GM21576 (cell line): ENCODE measurements at regions not wholly inside any gene's neighbourhood (a gene's known extent, or its start where the extent isn't known, plus 50 kb on each side); places are given as distances from the start of the nearest gene placed in this dataset.
"Not testable (repeated sequence)": the region's sequence is repeated elsewhere in the genome, so short reads cannot be mapped to it uniquely, and the experiment has no call there.

Experiments used
- ATAC-seq: cut with Tn5 transposase; IDR thresholded peaks from one replicate; pipeline ENCODE4 v1.9.1; 2021; ENCODE audit warnings: mild to moderate bottlenecking, moderate library complexity; ENCODE audit not compliant: unreplicated experiment

DNA sequence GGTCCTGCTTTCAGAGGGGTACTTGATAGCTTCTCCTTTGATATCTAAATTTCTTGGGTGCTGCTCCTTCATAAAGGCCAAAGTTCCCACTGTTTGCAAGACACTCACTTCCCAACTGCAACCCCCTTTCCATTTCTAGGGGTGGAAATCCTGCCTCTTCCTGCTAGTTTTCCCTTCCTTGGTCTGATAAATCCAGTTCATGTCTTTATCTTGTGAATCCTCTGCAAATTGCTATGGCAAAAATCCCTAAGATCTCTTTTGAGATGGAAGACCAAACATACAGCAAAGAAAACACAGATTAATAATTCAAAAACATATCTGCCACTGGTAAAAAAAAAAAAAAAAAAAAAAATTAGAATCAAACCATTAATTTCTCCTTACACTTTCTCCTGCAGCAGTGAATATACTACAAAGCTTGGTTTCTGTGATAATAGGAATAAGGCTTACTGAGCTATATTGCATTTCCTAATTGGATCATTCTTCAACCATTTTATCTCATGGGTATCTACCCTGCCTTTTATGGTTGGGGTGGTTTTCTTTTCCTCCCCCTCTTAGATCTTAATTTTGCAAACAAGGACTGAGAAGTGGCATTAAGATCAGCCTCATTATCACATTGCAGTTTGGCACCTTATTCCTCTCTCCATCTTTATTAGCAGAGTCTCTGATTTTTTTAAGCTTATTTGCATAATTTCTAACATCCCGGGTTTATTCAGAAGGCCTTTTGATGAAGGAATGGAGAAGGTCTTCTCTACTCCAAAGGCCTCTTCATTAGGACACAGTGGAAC lies 439.1 kb downstream of the XYLT1 start:
- ATAC-seq = no peak

DNA sequence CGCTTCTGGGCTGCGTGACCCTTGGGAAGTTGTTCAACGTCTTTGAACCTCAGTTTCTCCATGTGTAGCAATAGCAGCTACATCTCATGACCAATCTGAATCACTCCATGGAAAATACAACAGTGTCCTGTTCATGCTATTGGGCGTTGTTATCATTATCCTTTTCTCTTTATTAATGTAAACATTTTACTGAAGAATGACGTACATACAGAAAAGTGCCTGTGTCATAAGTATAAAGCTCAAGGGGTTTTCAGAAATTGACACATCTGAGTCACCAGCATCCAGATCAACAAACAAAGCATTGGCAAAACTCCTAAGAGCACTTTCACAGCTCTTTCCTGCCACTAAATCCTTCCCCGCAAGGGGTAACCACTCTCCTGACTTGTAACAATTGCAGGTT lies 438.4 kb downstream of the XYLT1 start:
- ATAC-seq = no peak

DNA sequence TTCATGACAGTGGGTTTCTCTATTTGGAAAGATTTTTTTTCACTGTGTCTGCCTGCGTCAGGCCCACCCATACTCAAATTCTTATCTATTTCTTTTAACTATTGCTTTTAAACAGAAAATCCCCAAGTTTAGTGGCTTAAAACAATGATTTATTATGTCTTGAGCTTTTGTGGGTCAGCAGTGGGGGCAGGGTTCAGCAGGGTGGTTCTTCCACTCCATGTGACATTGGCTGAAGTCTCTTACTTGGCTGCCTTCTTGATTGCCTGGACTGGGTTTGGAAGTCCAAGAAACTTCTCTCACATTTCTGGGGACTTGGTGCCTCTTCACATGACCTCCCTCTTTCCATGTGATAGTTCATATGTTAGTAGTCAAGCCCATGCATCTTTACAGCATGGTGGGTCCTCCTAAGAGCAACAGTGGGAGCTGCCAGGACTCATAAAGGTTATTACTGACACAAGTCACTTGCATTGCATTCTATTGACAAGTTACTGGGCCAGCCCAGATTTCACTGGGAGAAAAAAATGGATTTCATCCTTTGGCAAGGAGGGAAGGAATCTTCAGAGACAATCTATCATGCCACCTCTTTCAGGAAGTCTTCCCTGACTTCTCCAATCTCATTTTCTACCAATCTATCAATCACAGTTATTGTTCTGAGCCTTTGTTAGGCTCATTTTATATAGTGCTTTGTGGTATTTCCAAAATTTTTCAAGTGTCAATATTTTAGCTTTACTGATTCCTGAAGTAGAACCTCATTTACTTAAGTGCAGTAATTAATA lies 436.1 kb downstream of the XYLT1 start:
- no peak for ATAC-seq

DNA sequence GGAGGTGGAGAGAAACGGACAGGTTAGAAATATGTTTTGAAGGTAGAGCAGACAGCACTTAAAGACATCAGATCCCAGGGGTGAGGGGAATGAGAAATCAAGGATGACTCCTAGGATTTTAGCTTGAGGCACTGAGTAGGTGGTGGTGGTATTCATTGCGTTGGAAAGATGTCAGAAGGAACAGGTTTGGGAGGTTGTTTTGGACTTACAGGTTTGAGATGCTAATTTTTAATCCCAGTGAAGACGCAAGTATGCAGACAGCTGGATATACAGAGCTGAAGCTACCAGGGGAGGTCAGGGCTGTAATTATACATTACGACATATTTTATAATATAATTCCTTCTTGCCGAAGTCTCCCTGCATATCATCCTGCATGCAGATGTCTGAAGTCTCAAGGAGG lies 433.3 kb downstream of the XYLT1 start:
- ATAC-seq = no peak

DNA sequence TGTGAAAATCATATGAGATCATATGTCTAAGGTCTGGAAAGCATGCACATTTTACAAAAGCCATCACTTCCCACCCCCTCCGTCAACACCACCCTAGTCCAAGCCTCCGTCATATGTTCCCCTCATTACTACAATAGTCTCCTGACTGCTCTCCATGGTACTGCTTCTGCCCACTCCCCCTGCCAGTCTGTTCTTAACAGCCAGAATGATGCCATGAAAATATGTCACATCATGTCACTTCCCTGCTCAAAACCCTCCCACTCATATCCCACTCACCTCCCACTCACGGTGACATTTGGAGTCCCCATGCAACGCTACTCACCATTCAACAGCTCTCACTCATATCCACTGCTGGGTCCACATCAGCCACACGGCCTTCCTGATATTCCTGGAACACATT lies 432.3 kb downstream of the XYLT1 start:
- ATAC-seq = no peak

DNA sequence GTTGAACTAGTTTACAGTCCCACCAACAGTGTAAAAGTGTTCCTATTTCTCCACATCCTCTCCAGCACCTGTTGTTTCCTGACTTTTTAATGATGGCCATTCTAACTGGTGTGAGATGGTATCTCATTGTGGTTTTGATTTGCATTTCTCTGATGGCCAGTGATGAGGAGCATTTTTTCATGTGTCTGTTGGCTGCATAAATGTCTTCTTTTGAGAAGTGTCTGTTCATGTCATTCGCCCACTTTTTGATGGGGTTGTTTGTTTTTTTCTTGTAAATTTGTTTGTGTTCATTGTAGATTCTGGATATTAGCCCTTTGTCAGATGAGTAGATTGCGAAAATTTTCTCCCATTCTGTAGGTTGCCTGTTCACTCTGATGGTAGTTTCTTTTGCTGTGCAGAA lies 421.7 kb downstream of the XYLT1 start:
- ATAC-seq = not testable (repeated sequence)

DNA sequence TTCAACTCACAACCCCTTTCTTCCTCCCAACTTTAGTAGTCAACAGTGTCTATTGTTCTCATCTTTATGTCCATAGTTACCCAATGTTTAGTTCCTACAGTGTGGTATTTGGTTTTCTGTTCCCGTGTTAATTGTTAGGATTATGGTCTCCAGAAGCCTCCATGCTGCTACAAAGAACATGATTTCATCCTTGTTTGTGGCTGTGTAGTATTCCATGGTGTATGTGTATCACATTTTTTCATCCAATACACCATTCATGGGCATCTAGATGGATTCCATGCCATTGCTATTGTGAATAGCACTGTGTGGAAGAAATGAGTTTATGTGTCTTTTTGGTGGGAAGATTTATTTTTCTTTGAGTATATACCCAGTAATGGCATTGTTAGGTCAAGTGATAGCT lies 420.3 kb downstream of the XYLT1 start:
- ATAC-seq = no peak
